NCI-H345 treated with DMSO at 0.1 percent for 48 hours (cell line): ENCODE measurements at regions not wholly inside any gene's neighbourhood (a gene's known extent, or its start where the extent isn't known, plus 50 kb on each side); places are given as distances from the start of the nearest gene placed in this dataset.

ENCODE experiments used
- DNase-seq: peaks from one replicate; lab custom pipeline; 2025; ENCODE audit not compliant: unreplicated experiment; lab: John Stamatoyannopoulos, UW

DNA sequence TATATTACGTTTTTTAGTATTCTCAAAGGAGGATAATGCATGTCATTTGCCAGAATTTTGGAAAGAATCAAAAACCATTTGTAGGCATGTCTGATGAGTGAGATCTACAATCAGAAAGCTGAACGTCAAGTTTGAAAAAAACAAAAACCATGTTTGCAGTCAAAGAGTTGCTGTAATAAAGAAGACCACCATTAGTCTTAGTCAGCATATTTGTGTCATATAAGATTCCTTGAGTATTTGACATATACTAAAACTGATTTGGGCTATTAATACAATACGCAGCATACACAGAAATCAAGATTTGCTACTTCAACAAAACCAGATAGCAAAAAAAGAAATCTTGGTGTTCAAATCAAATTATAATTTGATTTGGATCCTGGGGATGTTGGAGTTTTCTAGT, 247.5 kb downstream of the SAMD5 start:
- DNase-seq = no peak

DNA sequence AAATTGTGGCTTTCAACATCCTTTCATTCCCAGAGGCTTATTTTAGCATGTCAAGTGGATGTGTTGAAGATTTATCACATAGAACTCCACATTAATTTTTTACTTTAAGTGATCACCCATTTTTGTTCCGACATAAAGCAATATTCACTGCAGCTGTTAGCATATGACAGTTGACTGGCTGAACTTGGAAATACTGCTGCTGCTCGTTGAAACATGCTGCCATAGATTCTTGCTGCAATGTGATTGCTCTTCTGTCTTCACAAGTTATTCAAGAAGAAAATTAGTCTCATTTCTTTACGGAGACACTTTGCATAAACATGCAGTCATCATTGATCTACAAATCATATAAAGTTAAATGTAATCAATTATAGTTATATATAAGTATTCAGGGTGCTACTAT, 248.4 kb downstream of the SAMD5 start:
- DNase-seq = no peak

DNA sequence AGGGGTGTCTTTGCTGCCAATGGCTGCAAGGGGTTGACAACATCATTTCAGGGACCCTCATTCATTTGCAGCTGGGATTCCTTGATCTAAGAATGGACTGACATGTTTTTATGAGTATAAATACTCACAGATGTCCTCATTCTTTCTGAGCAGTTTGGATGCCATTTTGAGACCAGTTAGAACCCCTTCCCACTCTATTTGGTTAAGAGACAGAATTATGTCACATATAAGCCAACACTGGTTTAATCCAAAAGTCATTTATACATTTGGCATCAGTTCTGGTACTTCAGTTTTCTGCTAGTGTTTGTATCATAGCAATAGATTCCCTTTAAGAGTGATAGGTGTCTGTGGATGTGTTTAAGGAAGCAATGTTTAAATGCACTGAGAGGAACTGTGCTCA, 248.8 kb downstream of the SAMD5 start:
- no peak for DNase-seq

DNA sequence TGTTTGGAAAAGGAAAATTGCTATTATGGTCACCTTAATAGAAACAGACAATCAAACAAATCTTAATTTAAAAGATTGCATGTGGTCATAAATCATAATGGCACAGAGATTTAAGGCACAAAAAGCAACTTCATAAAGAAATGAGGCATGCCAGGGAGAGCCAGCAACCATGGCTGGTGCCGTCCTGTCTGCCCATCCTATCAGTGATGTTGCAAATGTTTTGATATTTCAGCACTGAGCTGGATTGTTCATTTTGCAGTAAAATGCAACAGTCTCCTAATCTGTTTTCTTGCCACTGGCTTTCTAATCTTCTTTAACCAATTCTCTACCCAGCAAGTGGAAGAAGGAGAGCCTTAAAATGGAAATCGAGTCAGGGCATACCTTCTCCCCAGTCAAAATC, 249.8 kb downstream of the SAMD5 start:
- no peak for DNase-seq

GRCh38 chr6:147759093-147759492, 250.6 kb downstream of the SAMD5 start:
- DNase-seq = no peak

- DNase-seq = no peak
Measured at GRCh38 chr6:147759536-147759935, 251.0 kb downstream of the SAMD5 start.

DNA sequence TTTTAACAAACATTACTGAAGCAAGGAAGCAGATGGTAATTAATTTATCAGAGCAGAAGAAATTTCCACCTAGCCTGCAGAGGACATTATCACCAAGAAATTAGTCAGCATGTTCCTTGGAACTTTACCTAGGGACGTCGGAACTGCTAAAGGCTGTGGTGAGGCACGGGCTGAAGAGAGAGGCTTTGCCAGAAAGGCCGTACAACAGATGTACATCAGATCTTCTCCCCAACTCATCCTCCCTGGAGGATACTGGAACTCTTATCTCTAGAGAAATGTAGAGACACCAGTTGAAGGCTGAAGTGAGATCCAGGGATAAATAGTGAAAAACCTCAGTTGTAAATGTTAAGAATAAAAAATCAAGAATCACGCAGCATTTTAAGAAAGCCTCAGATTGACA, 257.1 kb downstream of the SAMD5 start:
- DNase-seq = no peak

DNA sequence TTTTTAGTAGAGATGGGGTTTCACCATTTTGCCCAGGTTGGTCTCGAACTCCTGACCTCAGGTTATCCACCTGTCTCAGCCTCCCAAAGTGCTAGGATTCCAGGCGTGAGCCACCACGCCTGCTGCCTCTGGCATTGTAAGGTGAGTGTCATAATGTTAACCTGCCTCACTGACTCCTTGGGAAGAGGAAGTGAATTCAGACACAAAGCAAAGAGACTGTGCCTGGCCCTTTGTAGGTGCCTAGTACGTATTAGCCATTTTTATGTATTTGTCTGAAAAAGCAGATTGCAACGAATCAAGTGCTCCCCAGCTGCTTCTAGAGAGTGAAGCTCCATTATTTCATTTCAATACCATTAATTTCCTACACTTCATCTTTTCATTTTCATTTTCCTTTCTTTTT, 260.5 kb downstream of the SAMD5 start:
- DNase-seq = no peak

DNA sequence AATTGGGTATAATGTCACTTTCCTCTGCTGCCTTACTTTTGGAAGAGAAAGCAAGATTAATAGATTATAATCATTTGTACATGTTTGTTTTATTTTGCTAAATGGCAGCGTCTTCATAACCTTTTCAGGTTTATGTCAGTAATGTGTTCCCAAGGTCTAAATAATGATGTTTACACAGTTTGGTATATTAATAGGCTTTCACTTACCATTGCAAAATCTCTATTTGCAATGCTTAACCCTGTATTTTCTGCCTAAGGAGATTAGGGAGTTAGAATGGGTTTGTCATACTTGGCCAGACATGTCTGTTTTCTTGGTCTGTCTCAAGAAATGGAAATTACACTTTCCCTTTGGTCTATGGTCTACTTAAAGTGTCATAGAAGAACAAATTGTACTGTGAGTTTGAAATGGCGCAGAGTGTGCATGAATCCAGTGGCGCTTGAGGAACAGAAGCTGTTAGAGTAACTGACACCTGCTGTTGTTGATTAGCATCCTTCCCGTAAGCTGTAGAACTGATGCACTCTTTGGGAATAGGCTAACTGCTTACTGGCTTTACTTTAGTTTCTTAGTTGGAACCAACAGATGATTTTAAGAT, 261.1 kb downstream of the SAMD5 start:
- DNase-seq = no peak

DNA sequence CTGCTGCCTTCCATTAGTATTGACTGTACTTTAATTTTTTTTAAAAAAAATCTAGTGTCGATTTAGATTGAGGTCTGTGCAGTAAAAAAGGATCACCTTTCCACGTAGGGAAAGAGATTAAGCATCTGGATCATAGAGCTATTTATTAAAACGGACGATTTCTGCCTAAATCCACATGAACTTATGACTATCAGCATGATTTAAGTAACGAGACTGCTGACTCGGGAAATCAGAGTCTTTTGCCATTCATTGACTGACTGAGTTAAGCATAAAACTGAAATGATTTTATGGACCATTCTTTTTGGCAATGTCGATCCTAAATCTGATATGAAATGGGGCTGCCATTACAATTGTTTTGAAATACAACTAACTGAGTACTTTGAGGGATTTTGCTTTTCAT, 261.7 kb downstream of the SAMD5 start:
- DNase-seq = no peak

DNA sequence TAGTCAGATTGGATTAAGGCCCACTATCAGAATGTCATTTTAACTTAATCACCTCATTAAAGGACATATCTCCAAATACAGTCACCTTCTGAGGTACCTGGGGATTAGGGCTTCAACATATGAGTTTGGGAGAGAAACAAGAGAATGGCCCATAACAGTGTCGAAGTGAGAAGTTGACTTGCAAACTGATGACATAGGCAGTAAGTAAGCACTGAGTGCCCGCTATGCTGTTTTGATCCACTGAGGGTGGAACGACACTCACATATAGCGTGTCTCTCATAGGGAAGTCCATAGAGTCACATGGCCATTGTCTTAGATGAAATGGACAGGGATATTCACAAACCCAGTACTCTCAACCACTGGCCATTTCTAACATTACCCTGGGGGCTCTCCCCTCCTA, 264.2 kb downstream of the SAMD5 start:
- DNase-seq = no peak

DNA sequence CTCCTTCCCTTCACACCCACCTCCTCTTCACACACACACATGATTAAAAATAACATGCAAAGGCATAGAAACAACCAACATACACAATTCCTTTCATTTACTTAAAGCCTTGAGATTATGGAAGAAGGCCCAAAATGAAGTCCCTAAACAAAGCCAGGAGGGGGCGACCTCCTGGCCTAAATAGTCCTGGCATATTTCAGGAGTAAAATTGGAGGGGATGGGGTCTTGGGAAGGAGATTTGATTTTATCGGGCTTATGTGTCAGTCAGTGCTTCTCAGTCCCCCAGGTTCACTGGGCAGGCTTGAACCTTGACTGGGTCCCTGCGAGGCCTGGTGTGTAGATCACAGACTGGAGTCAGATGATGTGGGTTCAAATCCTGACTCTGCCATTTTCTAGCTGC, 266.4 kb downstream of the SAMD5 start:
- DNase-seq = no peak

DNA sequence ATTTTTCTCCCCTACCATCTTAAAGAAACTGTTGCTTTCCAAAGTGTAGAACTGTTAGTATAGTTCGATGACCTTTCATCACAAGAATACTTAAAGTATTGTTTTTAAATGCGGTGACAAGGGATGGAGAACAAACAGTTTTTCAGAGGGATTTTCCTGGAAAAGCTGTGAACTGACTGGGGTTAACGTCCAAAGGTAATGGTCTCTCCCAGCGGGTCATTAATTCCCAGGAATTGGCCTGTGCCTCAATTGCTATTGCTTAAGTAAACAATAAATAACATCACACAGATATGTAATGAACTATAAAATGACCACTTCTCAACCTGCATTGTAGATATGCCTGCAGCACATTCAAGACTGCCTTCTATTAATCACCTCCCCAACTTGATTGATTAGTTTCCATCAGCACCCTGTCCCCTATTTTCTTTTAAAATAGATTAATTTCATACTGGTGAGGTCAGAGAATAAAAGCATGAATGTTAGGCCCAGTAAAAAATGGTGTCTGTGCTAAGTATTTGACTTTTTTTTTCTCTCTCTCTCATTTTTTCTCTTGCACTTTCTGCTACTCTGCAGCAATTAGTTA, 268.2 kb downstream of the SAMD5 start:
- no peak for DNase-seq

- no peak for DNase-seq
Measured at GRCh38 chr6:147779624-147780023, 271.1 kb downstream of the SAMD5 start.

DNA sequence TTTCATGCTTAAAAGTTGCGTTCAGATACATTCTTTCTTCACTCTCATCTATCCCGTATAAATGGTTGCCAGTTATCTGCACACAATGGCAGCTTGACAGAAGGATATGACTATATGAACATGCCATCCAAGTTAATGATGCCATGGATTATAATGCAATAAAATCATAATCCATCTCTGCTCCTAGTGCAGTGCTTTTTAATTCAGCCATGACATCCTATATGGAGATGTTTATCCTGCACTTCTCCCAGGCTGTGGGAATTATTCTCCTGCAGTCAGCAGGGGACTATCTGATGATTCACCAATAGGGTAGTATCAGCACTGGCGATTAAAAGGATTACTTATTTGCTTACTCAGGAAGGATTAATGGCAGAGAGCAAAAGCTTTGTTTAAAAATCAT, 273.8 kb downstream of the SAMD5 start:
- no peak for DNase-seq

DNA sequence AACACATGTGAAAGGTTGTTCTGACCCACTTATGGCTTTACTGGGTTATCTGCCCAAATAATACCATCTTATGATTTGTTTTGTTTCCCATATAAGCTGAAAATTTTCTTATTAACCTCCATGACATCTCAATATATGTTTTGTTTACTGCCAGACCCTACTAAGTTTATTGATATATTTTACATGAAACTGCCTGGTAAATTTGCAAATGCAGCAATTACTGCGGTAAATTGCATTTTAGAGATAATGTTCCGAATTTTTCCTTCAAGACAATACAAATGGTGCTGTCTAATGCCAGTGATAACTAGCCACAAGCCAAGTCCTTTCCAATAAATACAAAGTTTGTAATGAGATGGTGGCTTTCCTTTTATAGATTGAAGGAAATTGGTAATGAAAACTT, 275.9 kb downstream of the SAMD5 start:
- DNase-seq = no peak

GRCh38 chr6:147787417-147787816, 278.9 kb downstream of the SAMD5 start:
- no peak for DNase-seq

GRCh38 chr6:147789430-147789947, 281.0 kb downstream of the SAMD5 start:
- no peak for DNase-seq

- no peak for DNase-seq
Measured at GRCh38 chr6:147793871-147794643, 285.6 kb downstream of the SAMD5 start.

DNA sequence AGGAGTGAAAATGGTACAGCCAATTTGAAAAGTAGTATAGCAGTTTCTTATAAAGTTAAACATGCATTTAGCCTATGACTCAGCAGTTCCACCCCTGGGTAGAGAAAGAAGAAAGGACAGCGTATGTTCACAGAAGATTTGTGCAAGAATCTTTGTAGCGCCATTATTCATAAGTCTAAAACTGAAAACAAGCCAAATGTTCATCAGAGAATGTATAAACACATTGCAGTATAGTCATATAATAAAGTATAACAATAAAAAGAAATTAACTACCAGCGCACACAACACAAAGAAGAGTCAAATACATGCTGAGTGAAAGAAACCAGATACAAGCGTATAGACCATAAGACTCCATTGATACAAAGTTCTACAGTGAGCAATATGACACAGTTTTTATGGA, 294.0 kb downstream of the SAMD5 start:
- DNase-seq = no peak

- no peak for DNase-seq
Measured at GRCh38 chr6:147805155-147805554, 296.7 kb downstream of the SAMD5 start.

DNA sequence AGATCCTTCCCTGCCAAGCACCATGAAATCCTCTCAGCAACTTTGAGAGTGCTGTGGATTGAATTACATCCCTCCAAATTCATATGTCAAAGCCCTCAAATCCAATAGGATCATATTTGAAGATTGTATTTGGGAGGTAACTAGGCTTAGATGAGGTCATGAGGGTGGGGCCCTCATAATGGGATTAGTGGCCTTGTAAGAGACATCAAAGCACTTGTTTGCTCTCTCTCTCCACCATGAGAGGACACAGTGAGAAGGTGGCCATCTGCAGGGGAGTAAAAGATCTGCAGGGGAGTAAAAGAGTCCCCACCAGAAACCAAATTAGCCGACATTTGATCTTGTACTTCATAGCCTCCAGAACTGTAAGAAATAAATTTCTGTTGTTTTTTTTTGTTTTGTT, 298.2 kb downstream of the SAMD5 start:
- DNase-seq = no peak
